ENCODE measurements at regions not wholly inside any gene's neighbourhood (a gene's known extent, or its start where the extent isn't known, plus 50 kb on each side); places are given as distances from the start of the nearest gene placed in this dataset.

GRCh38 chr21:32184065-32184464, 94.8 kb downstream of the MIS18A start:
- Histone ChIP-seq H3K9ac (ENCODE audit: extremely low read depth, insufficient read length, low read length) (no peak overlapping the region), H3K14ac (ENCODE audit: insufficient read depth, low read length) (no peak overlapping the region), H3K9me3 (ENCODE audit: control insufficient read depth, low read depth, low read length) (no peaks in the 10 kb centered on the region), H2BK120ac (ENCODE audit: low read depth, low read length, poor library complexity, severe bottlenecking) (no peak overlapping the region), H3K79me1 (ENCODE audit: insufficient read depth, low read depth, low read length, poor library complexity, severe bottlenecking) (no peaks in the 10 kb centered on the region), H2BK5ac (ENCODE audit: insufficient read length, low read length) (no peak overlapping the region), H3K23me2 (ENCODE audit: insufficient read length, low read depth, low read length, poor library complexity, severe bottlenecking) (no peaks in the 10 kb centered on the region), H3K4ac (ENCODE audit: low read depth, low read length) (no peak overlapping the region), H2AK5ac (ENCODE audit: insufficient read length, low read length) (no peak overlapping the region), H3K27ac (ENCODE audit: insufficient read length, low read depth, low read length) (no peak overlapping the region), H3T11ph (ENCODE audit: low read length) (no peak overlapping the region), H2BK15ac (ENCODE audit: low read depth, low read length) (no peak overlapping the region), H3K4me2 (ENCODE audit: insufficient read depth, insufficient read length, low read length) (no peak overlapping the region), H3K79me2 (ENCODE audit: insufficient read depth, low read length) (no peaks in the 10 kb centered on the region), H3K27me3 (ENCODE audit: insufficient read depth, low read length) (no peaks in the 10 kb centered on the region), H3K56ac (ENCODE audit: insufficient read length, low read depth, low read length) (no peak overlapping the region), H3K18ac (ENCODE audit: insufficient read length, low read depth, low read length) (no peak overlapping the region), H4K20me1 (ENCODE audit: control insufficient read depth, insufficient read depth, insufficient read length) (no peaks in the 10 kb centered on the region), H2BK12ac (ENCODE audit: insufficient read length, low read depth, low read length) (no peak overlapping the region), H4K5ac (ENCODE audit: insufficient read length, low read depth, low read length) (no peak overlapping the region), H3K4me1 (ENCODE audit: insufficient read depth, low read length) (no peaks in the 10 kb centered on the region; the same call in 1 of the 2 replicates), H2AFZ (ENCODE audit: low read length) (no peak overlapping the region), H4K8ac (replicated peaks; ENCODE audit: insufficient read length, low read depth, low read length) (no peak overlapping the region), H3K23ac (ENCODE audit: insufficient read length, low read depth, low read length) (no peak overlapping the region), H2BK20ac (ENCODE audit: low read depth, low read length, poor library complexity, severe bottlenecking) (no peak overlapping the region), H4K91ac (ENCODE audit: insufficient read length, low read depth, low read length) (no peak overlapping the region)
- no peak for TF ChIP-seq CTCF (conservative IDR thresholded peaks at IDR 0.05)
- Mint-ChIP-seq H3K27me3 (ENCODE audit: low read depth) (no peaks in the 10 kb centered on the region; the same call in 1 of the 2 replicates), H3K36me3 (ENCODE audit: insufficient read depth in 1 of 3, low read depth in 3 of 3) (no peaks in the 10 kb centered on the region), H3K27ac (no peak overlapping the region), H3K9me3 (no peaks in the 10 kb centered on the region; a peak in 2 of 5 replicates), H3K4me1 (peaks cover 14 to 17% of the 10 kb centered on the region in 2 experiments), H3K4me3 (no peak overlapping the region)
- no CpG with 5 or more reads among the region's 5 CpGs for WGBS (ENCODE audit: extremely low coverage, insufficient read length, low lambda C conversion rate)
- DNase-seq, result no peak
